GM18907 (cell line): ENCODE measurements at regions not wholly inside any gene's neighbourhood (a gene's known extent, or its start where the extent isn't known, plus 50 kb on each side); places are given as distances from the start of the nearest gene placed in this dataset.
A peak's percentile ranks its signal among the peaks of the same experiment; 100 is the strongest.
"Not testable (repeated sequence)": the region's sequence is repeated elsewhere in the genome, so short reads cannot be mapped to it uniquely, and the experiment has no call there.

ENCODE experiments used
- ATAC-seq: cut with Tn5 transposase; IDR thresholded peaks from one replicate; pipeline ENCODE4 v1.9.1; 2021; ENCODE audit warnings: mild to moderate bottlenecking, moderate library complexity; ENCODE audit not compliant: unreplicated experiment

DNA sequence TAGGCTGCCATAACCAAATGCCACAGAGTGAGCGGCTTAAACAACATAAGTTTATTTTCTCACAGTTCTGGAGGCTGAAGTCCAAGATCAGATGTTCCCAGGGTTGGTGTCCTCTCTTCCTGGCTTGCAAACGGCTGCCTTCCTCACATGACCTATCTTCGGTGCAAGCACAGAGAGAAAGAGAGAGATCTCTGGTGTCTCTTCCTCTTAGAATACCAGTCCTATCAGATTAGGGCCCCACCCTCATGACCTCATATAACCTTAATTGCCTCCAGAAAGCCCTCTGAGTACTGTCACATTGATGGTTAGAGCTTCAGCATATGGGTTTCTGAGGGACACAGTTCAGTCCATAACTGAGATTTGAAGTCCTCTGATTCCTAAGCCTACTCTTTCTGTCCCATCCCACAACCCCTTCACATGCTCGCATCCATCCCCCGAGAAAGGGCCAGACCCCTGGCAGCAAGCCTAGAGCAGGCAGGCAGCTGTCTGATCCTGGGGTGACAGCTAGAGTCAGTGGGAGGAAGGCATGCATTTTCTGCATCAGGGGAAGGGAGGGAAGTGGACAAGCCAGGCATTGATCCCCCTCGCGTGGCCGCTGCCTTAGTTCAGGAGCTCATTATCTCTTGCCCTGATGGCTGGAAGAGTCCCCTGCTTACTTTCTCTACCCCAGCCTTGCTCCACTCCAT is 114.1 kb downstream of the FAR1 start:
- ATAC-seq: no peak

DNA sequence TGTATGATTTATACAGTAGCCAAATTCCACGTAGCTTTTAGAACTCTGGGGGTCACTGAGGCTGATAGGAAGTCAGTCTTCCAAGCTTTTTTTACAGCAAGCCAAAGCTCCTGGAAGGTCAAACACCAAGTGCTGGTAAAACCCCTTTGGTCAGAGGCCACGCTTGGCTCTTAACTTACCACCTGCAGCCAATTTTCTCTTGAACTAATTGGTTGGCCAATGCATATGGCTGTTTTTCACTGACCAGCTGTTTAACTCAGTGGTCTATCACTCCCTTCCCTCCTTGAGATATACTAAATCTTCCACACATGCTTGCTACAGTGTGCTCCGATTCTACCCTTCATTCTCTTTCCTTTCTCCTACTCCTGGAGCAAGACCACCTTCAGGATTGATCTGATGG is 116.0 kb downstream of the FAR1 start:
- ATAC-seq: no peak

DNA sequence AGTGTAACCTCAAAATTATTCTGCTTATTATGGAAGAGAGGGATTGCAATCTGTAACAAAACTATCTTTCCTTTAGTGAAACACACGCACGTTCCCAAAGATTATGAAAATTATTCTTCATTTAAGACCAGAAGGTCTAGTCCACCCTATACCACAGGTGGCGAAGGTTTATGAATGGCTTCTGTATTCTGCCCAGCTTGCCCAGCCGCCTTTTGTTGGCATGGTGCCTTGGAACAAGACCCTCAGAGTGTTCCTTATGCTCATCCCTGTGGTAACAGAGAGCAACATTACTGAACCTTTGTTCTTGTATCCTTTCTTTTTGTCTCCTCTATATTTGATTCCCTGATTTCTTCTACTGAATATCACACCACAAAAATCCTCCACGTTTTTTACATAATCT is 116.4 kb downstream of the FAR1 start:
- ATAC-seq: no peak

DNA sequence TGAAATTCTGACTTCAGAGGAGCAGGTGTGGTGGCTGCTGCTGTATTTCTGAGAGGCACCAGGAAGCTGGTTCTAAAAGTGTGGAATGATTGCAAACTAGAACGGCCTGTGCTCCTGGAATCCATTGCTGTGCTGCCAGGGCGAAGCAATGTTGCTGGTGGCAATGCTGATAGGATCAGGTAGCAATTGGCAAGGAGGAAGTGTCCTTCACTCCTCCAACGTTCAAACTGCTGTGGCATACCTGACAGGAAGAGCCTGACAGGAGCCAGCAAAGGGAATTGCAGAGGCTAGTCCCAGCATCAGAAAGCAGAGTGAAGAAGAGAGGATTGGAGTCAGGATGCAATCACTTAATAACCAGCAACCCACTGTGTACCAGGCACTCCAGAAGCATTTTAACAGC is 118.2 kb downstream of the FAR1 start:
- ATAC-seq: no peak

DNA sequence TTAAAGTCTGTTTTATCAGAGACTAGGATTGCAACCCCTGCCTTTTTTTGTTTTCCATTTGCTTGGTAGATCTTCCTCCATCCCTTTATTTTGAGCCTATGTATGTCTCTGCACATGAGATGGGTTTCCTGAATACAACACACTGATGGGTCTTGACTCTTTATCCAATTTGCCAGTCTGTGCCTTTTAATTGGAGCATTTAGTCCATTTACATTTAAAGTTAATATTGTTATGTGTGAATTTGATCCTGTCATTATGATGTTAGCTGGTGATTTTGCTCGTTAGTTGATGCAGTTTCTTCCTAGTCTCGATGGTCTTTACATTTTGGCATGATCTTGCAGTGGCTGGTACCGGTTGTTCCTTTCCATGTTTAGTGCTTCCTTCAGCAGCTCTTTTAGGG is 129.1 kb downstream of the FAR1 start:
- not testable (repeated sequence) for ATAC-seq

DNA sequence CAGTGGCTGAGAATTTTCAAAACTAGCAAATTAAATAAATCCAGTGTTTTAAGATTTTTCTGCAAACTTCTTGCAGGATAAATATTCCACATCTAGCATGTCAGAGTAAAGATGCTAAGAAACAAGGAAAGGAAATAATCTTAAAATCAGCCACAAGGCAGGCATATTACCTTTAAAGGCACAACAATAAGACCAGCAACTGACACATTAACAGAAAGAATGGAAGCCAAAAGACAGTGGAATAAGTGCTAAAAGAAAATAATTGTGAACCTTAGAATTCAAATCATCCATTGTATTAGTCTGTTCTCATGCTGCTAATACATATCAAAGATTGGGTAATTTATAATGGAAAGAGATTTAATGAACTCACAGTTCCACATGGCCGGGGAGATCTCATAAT is 132.4 kb downstream of the FAR1 start:
- no peak for ATAC-seq

DNA sequence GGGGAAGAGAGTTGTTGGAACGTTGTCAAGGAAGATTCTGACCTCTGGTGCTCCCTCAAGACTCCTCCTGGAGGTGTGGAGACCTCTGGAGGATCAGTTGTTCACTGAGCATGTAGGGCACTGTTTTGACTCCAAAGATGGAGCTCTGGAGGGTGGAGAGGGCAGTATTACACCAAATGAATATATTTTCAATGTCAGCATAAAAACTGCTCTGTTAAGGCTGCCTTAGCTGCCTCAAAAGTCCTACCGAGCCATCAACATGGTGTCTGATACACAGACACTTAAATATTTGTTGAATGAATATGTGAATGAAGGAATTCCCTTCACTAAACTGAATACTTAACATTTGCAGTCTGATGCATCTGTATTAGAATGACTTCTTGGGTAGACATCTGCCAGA is 144.2 kb upstream of the SPON1 start:
- no peak for ATAC-seq

DNA sequence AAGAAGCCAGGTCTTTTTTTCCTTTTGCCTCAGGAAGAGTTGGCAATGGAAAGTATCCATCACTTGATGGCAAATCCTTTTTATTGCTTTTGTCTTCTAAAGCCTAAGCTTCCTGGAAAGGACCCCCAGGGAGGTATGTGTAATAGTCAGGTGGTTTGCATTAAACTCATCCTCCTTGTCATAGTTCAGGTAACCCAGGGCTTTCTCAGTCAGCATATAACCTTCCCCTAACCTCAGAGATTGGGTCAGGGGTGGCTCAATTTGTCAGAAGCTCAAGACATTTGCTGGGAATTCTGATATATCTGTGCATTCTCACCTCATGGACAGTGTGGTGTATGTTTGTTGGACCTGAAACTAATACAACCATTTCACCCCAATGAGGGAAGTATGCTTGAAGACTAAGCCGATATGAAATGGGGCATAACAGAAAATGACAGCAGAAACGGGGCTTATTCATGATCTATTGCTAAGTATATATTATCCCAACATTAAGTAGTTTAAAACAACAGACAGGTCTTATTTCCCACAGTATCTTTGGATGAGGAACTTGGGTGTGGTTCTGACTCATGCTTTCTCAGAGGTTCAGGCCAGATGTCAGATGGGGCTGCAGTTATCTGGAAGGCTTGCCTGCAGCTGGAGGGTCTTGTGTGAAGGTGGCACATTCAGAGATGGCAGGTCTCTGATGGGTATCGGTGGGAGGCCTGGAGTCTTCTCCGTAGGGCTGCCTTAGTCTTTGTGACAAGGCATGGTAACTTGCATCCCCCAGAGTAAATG is 135.8 kb upstream of the SPON1 start:
- no peak for ATAC-seq

DNA sequence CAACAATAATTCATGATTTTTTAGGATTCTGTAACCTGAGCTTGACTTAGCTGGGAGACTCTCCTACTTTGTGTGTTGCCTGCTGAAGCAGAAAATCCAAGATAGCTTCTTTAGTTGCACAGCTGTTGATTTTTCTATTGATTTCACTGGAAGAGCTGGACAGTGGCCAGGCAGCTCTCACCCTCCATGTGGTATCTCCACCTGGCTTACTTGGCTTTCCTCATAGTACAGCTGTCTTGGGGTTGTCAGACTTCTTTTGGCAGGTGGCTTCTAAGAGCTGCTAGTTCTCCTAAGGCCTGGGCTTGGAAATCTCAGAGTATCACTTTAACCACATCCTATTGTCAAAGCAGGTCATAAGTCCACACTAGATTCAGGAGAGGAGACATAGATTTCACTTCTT is 130.8 kb upstream of the SPON1 start:
- ATAC-seq: no peak

DNA sequence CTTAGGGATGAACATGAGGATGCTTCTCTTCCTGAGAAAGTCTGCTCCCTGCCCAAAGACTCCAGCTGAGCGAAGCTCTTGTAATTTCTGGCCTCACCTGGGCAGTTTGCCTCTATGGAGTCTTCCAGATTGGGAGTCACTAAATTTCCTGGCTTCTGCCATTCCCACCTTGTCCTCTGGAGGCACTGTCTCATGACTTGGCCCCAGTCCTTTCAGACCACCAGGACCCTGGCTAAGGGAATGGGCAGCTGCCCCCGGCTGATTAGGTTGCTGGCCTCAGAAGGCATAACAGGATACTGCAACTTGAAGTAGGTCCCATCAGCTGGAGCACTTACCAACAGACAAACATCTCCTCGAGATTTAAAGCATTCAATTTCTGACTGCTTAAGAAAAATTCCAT is 128.1 kb upstream of the SPON1 start:
- ATAC-seq: no peak

DNA sequence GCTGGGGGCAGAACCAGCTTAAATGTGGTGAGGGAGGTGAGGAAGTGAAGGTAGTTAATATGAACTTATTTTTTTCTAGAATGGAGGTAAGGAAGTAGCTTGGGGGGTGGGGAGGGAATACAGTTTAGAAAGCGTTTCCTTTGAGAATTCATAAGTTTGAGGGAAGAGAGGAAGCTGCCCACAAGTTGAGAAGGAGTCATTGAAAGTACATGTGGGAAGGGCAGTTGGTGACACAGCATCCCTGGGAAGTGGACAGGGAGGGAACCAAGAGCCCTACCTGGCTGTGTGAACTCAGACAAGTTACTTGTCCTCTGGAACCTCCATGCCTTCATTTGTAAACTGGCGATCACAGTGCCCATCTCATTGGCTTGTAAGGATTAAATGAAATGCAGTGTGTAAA is 125.9 kb upstream of the SPON1 start:
- no peak for ATAC-seq

DNA sequence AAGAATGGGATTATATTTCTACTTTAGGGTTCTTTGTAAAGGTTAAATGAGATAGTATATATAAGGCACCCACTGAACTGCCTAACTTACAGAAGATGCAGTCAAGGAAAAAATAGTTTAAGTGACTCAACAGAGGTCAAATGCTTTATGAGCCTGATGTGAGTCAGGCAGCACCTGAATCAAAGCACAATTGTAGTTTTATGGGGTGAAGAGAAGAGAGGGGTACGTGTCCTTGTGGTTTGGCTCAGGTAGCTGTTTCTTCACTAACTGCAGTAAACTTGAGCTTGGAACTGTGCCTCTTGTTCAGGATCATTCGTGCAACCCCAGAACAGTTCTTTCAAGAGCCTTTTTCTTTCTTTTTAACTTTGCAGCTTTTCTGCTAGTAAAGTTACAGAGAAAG is 125.2 kb upstream of the SPON1 start:
- no peak for ATAC-seq

DNA sequence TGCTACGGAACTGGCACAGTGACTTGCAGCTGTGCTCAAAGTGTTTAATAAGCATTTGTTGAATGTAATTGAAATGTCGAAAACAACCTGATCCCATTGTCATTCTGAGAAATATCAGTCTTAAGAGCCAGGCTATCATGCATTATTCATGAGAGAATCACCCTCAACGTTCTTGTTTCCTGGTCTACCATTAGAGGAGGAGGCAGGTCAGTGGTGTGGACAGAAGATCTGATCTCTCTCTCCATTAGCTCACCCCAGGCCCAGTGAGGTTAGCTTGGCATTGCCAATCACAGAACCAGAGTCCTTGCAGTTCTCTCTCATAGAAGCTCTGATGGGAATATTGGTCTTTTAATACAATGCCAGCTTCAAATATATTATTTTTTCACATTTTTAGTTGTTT is 121.1 kb upstream of the SPON1 start:
- ATAC-seq: no peak

DNA sequence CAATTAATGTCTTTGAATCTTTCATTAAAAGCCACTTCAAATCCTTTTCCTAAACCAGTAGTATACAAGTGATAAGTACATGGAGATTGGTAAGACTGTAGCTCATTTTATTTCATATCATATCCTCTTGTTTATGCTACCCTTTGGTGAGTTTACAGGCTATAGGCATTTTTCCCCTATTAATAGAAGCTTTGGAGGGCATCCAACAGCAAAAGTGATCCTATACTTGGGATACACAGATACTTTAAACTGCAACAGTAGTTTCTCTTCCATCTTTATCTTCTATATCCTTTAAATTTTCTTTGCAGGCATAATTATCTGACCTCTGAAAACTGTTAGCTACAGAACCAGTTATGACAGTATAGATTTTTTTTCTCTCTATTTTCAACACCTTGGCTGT is 114.5 kb upstream of the SPON1 start:
- no peak for ATAC-seq

DNA sequence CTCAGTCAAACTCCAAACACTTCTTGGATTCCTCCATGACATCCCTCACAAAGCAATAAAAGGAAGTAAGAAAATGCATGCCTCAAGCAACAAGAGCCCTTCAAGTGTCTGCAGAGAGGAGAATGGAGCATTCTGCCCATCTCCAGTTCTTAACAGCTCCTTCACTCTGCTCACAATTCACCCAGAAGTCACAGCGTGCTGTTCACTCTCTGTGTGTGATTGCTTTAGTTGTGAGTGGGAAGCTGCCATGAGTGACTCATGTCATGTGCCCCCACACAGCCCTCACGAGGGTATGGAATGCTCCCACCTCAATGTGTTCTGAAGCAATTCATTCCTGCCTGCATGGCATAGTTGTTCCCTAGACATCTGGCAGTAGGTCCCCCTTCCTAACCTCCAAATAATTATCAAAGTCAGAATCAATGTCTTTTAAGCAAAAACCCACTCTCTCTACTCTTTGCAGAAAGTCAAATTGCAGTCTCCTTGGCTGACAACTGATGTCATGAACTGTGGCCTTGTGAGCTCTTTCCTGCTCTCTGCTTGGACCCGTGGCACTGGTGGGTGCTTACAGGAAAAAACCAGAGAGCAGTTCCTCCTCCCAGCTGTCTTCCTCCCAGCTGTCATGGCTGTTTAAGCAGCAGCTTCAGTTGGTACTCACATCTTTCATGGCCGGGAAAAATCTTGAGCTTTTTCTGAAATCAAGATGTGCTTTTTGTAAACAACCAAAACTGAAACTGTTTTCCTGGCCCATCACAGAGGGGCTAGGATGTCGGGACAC is 112.1 kb upstream of the SPON1 start:
- ATAC-seq: no peak

DNA sequence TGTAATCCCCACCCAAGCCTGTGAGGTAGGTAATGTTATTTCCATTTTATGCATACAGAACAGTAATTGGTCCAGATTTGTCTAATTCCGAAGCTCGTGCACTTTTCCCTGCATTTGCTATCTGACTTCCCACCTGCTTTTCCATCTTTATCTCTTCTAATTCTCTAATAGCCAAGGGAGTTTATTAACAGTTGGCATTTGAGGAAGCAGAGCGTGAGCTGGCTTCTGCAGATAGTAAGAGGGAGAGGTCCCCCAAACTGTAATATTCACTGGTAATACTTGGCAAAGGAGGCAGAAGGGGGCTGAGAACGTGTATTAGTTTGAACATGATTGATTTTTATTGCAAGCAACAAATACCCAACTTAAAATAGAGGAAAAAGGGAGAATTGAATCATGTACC is 110.8 kb upstream of the SPON1 start:
- ATAC-seq: no peak

DNA sequence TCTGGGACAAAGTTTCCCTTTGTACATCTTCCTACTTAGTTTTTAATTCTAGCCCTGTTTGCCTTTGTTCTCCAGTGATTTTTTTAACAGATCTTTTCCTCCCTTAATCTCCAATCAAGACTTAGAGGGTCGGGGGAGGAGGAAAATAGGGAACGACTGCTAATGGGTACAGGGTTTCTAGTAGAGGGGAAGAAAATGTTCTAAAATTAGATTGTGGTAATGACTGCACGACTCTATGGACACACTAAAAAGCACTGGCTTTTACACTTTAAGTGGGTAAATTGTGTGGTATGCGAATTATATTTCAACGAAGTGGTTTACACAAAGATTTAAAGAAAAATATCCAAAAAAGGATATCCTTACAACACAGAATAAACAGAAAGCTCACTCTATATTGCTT is 110.0 kb upstream of the SPON1 start:
- ATAC-seq: no peak

DNA sequence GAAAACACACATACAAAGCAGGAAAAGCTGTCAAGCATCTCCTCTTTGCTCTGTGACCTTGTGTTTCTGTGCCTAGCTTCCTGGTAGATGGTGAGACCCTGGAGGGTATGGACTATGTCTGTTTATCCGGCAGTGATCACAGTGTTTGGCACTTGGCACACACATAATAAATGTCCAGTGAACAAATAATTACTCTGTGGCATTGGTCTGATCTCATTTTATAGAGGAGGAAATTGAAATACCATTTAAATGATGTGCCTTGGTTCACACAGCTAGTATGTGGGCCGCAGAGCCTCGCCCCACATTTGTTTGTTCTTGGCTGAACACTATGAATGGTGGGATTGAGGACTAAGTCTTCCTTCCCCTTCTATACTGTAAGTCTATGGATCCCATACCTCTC is 104.7 kb upstream of the SPON1 start:
- ATAC-seq: no peak

DNA sequence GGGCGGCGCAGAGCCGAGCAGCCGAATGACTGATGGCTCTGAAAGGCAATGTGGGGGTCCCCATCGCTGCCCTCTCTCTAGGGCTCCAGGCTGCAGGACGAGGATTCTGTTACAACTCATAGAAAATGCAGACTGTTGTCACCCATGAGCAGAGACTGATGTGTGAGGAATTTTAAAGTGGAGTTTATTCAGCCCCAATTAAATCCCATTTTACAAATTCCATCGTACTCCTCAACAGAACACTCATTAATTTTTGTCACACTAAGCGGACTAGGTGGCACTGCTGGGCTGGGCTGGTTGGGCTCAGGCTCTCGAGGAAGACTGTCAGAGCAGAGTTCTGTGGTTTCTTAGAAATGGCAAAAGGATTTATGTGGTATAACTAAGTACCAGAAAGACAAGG is 102.6 kb upstream of the SPON1 start:
- no peak for ATAC-seq

DNA sequence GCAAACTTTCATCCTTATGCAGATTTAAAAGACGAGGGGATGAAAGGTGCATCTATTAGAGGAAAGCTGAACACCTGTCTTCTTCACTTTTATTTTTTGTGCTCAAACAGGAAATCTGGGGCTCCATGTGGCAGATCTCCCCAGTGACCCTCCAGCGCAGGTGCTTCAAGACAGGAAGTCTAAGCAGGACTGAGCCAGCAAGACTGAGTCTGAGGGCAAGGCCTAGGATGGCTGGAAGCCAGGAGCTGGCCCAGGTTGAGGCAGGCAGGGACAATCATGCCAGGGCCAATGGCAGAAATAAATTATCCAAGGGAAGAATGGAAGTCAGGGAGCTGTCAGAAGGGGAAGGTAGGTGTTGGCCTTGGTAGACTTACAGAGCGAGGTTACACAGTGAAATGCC is 101.1 kb upstream of the SPON1 start:
- ATAC-seq: peak; percentile 70

DNA sequence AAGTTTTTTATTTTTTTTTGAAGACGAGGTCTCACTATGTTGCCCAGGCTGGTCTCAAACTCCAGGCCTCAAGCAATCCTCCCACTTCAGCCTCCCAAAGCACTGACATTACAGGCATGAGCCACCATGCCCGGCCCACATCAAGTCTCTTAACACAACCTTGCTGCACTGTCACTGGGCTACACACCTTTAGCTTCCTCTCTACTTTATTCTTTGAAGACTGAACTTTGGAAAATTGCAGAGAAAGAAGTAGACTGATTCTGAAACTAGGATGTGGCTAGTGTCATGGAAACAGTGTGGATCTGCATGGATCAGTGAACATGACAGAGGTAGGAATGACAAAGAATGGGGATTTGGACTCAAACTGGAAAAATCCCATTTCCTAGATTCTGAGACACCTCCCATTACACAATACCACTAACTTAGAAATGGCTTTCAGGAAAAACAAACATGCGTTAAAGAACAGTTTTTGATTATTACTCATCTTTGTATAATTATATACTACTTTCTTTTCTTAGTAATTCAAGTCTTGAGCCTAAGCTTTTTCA is 99.6 kb upstream of the SPON1 start:
- no peak for ATAC-seq
